Activated CD8-positive, alpha-beta T cell treated with anti-CD3 and anti-CD28 coated beads for 36 hours (primary cell): ENCODE measurements at regions not wholly inside any gene's neighbourhood (a gene's known extent, or its start where the extent isn't known, plus 50 kb on each side); places are given as distances from the start of the nearest gene placed in this dataset.

Source experiments
- ATAC-seq: fragments of 200-7000 bp; cut with Tn5 transposase; one replicate; pipeline ENCODE4 v1.10.0; 2021; ENCODE audit warnings: mild to moderate bottlenecking, moderate library complexity
- CTCF ChIA-PET: fragments of 350-600 bp; sonication (Branson Sonifier 250); formaldehyde crosslinking; loops from one replicate; lab custom pipeline; 2021; ENCODE audit warnings: antibody characterized with exemption; lab: Charles Lee
- POLR2A ChIA-PET: fragments of 350-600 bp; sonication (Branson Sonifier 250); formaldehyde crosslinking; loops from one replicate; lab custom pipeline; 2021; ENCODE audit warnings: antibody characterized with exemption; lab: Charles Lee
- DNase-seq: peaks from one replicate; pipeline ENCODE4 v3.0.0-alpha.2; 2020
- H3K27ac Mint-ChIP-seq: one replicate; pipeline ENCODE4 v1.8.0; 2021; ENCODE audit warnings: mild to moderate bottlenecking, mixed read lengths
- H3K27me3 Mint-ChIP-seq: one replicate; pipeline ENCODE4 v1.8.0; 2021; ENCODE audit warnings: mixed read lengths
- H3K36me3 Mint-ChIP-seq: one replicate; pipeline ENCODE4 v1.8.0; 2021; ENCODE audit warnings: low read depth, mixed read lengths
- H3K4me1 Mint-ChIP-seq: one replicate; pipeline ENCODE4 v1.8.0; 2021; ENCODE audit warnings: low read depth, mixed read lengths
- H3K4me3 Mint-ChIP-seq: one replicate; pipeline ENCODE4 v1.8.0; 2021; ENCODE audit warnings: mild to moderate bottlenecking, moderate library complexity, mixed read lengths
- H3K9me3 Mint-ChIP-seq: one replicate; pipeline ENCODE4 v1.8.0; 2021; ENCODE audit warnings: mixed read lengths
- intact Hi-C: fragments of 100-400 bp; cut with micrococcal nuclease; formaldehyde crosslinking; loops from one replicate; pipeline ENCODE4 v1.10.0; 2022
- TF ChIP-seq, protein P1 (sequence below): fragments of 200-600 bp; IDR thresholded peaks from one replicate; pipeline ENCODE4 v1.8.0; 2022; ENCODE audit warnings: antibody characterized with exemption, mild to moderate bottlenecking

- ATAC-seq: no peak
- H3K4me1 Mint-ChIP-seq: no peaks in the 10 kb centered on the region
- no peak overlapping the region for H3K4me3 Mint-ChIP-seq
- H3K27ac Mint-ChIP-seq: no peak overlapping the region
- POLR2A ChIA-PET: no interaction called here
- no peak for DNase-seq
- H3K27me3 Mint-ChIP-seq: no peaks in the 10 kb centered on the region
- peaks cover under 1% of the 10 kb centered on the region for H3K9me3 Mint-ChIP-seq
- no peaks in the 10 kb centered on the region for H3K36me3 Mint-ChIP-seq
- intact Hi-C loops: no loop called here
- CTCF ChIA-PET: no interaction called here
- TF ChIP-seq, protein P1, sequence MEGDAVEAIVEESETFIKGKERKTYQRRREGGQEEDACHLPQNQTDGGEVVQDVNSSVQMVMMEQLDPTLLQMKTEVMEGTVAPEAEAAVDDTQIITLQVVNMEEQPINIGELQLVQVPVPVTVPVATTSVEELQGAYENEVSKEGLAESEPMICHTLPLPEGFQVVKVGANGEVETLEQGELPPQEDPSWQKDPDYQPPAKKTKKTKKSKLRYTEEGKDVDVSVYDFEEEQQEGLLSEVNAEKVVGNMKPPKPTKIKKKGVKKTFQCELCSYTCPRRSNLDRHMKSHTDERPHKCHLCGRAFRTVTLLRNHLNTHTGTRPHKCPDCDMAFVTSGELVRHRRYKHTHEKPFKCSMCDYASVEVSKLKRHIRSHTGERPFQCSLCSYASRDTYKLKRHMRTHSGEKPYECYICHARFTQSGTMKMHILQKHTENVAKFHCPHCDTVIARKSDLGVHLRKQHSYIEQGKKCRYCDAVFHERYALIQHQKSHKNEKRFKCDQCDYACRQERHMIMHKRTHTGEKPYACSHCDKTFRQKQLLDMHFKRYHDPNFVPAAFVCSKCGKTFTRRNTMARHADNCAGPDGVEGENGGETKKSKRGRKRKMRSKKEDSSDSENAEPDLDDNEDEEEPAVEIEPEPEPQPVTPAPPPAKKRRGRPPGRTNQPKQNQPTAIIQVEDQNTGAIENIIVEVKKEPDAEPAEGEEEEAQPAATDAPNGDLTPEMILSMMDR: no peak
These were observed 670.6 kb downstream of the CD109 start for GRCh38 chr6:74366634-74367033.

- Mint-ChIP-seq H3K27ac (no peak overlapping the region), H3K36me3 (no peaks in the 10 kb centered on the region), H3K4me3 (no peak overlapping the region), H3K27me3 (no peaks in the 10 kb centered on the region), H3K4me1 (no peaks in the 10 kb centered on the region), H3K9me3 (no peaks in the 10 kb centered on the region)
- DNase-seq (no peak), ATAC-seq (no peak)
- TF ChIP-seq, protein P1: no peak
- intact Hi-C loops: no loop called here
- CTCF ChIA-PET: no interaction called here
- POLR2A ChIA-PET: no interaction called here
These were observed 666.4 kb downstream of the CD109 start for GRCh38 chr6:74362391-74362790.

GRCh38 chr6:74357321-74357720 lies 661.3 kb downstream of the CD109 start:
- Mint-ChIP-seq H3K4me1 (no peaks in the 10 kb centered on the region), H3K36me3 (no peaks in the 10 kb centered on the region), H3K27ac (no peak overlapping the region), H3K4me3 (no peak overlapping the region), H3K27me3 (no peaks in the 10 kb centered on the region), H3K9me3 (no peaks in the 10 kb centered on the region)
- DNase-seq (no peak), ATAC-seq (no peak)
- intact Hi-C loops: no loop called here
- ChIA-PET CTCF (no interaction called here), POLR2A (no interaction called here)
- TF ChIP-seq, protein P1: no peak

GRCh38 chr6:74356391-74356790 lies 660.4 kb downstream of the CD109 start:
- Mint-ChIP-seq H3K9me3 (no peaks in the 10 kb centered on the region), H3K27ac (no peak overlapping the region), H3K4me3 (no peak overlapping the region), H3K4me1 (no peaks in the 10 kb centered on the region), H3K36me3 (no peaks in the 10 kb centered on the region), H3K27me3 (no peaks in the 10 kb centered on the region)
- CTCF ChIA-PET: no interaction called here
- TF ChIP-seq, protein P1: no peak
- no peak for DNase-seq
- intact Hi-C loops: no loop called here
- POLR2A ChIA-PET: no interaction called here
- no peak for ATAC-seq

- Mint-ChIP-seq H3K9me3 (no peaks in the 10 kb centered on the region), H3K36me3 (no peaks in the 10 kb centered on the region), H3K27me3 (no peaks in the 10 kb centered on the region), H3K4me1 (no peaks in the 10 kb centered on the region), H3K4me3 (no peak overlapping the region), H3K27ac (no peak overlapping the region)
- POLR2A ChIA-PET: no interaction called here
- CTCF ChIA-PET: no interaction called here
- TF ChIP-seq, protein P1: no peak
- intact Hi-C loops: no loop called here
- ATAC-seq: no peak
- no peak for DNase-seq
These were observed 651.0 kb downstream of the CD109 start for GRCh38 chr6:74346936-74347535.
